Renal cortex interstitium (tissue), 11 donors: ENCODE measurements at regions not wholly inside any gene's neighbourhood (a gene's known extent, or its start where the extent isn't known, plus 50 kb on each side); places are given as distances from the start of the nearest gene placed in this dataset.

Experiments
- DNase-seq, 11 donors: peaks; one replicate each; pipeline ENCODE4 v3.0.0-alpha.2; 2013; ENCODE audit warnings: low read depth in 9 of 11, low spot score in 4 of 11; ENCODE audit errors: extremely low read depth in 1 of 11

DNA sequence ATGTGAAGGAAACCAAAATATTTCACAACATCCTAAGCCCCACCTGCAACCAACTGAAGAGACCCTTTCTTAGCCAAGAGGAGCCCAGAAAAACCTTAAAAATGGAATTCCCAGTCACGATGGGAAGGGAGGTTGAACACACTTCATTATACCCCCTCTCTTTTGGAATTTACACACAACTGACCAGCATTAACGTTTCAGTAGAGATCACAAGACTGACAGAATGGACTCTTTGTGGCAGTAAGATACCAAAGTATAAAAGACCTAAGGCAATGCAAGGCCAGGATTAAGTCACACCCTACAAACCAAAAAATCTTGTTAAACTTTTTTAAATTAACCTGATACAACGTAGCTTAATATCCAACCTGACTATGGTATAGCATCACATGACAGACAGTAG lies 190.9 kb downstream of the OTOR start:
- DNase-seq: no peak

DNA sequence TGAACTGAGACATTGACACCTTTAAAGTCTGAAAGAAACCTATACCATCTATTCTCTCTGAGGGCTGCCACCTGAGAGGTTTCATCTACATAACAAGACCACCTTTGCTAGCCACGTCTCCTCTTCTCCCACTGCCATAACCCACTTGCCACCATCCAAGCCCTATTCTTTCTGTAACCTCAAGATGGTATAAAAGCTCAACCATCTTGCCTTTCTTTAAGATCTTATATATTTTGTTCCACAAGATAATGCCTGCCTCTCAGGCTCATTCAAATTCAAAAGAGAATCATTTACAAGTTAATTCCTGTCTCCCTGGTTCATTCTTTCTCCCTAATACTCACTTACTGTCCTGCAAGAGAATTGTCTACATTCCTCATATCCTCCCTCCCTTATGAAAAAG lies 192.5 kb downstream of the OTOR start:
- DNase-seq: no peak

DNA sequence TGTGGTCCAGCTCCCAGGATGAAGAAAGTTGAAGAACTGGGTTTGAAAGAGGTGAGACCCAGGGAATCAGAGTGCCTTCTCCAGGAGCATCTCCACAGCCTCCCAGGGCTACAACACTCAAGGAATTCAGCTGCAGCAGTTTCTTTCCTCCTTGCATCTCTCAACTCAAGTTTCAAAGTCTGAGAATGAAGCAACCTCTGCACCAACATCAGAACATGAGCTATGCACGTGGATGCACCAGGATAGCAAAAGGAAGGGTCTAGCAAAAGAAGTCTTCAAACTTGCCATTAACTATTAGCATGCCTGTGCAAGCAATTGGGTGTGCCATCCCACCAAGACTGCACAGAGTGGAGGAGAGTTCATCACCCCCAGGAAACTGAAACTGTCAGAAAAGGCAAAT lies 193.9 kb downstream of the OTOR start:
- DNase-seq: no peak

DNA sequence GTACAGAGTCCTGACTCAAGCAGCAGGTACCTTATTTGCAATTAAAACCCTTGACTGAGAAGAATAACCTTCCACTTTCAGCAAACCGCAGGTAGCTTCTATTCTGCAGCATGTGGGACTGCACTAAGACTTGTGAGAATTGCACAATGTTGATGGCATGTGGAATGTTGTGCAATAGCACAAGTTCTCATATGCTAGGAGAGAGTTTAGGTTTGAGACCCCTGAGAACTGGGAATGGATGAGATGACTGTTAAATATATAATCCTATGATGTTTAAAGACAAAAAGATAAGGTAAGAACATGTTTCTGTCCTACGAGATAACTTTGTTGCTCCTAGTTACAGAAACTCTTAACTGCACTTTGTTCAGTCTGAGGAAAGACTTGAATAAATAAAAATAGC lies 194.6 kb downstream of the OTOR start:
- DNase-seq: no peak

DNA sequence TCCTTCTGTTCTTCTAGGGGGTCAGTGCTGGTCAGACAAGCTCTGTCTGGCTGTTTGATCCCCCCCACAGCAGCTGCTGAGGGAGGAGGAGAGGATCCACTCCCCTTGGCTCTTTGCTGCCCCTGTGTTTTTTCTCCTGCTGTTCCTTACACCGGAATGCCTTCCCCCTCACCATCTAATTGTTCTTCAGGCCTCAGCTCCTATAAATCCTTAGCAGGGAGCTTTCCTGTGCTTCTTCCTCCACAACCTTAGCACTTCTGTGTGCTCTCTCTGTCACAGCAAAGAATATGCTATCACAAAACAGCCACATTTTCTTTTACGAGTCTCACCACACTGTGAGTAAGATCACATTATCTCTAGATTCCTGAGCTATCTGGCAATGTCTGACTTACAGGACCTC lies 196.6 kb downstream of the OTOR start:
- DNase-seq: no peak

DNA sequence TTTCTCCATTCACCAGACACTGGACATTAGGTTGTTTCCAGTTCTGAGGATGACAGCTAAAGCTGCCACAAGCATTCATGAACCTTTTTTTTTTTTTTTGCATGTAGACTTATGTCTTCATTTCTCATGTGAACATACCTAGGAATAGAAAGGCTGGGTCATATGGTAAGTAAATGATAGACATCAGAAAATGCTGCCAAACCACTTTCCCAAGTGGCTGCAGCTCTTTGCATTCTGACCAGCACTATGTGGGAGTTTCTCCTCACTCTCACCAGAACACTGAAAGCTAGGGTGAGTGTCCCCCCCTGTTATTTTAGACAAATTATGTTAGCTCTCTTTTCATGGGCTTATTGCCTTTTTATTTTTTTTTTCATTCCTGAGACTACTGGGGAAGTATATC lies 197.5 kb downstream of the OTOR start:
- DNase-seq: no peak

DNA sequence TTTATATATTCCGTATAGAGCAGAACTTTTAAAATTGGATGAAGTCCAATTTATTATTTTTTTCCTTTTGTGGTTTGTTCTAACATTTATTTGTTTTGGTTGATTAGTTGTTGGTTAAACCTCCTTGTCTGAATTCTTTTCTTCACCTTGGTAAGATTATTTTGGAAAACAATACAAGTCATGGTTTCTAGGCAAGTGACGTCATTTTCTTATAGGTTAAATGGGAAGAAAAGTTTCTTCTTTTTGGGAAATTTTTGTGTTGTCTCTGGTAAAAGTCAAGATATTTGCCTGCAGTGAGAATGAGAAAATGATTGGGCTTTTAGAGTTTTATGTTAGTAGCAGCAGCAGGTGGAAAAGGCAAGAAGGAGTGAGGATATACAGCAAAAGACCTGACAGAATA lies 197.9 kb downstream of the OTOR start:
- DNase-seq: no peak

DNA sequence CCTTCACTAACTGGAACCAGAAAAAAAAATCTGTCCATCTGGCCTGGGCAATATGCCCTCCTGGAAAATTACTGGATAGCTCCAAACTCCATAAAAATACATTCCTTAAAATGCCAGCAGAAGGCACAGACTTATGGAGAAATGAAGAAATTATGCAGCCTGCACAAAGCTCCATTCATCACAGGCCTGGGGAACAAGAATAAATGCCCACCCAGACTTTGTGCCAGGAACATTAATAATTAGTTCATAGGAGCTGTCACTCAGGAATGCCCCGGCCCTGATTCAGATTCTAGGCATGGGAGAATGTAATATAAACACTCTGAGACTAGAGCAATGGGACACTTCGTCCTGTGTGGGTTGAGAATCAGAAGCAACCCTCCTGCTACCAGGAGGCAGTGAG lies 199.3 kb downstream of the OTOR start:
- DNase-seq: no peak

DNA sequence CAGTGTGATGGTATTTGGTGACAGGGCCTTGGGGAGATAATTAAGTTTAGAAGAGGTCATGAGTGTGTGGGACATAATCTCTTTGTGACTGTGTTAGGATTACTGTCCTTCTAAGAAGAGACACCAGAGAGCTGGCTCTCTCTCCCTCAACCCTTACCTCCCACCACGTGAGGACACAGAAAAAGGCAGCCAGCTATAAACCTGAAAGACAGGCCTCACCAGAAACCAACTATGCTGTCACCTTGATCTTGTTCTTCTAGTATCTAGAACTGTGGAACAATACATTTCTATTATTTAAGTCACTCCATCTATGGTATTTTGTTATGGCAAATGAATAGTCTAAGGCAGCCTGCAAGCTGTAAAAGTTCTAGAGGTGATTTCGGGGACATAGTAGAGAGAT lies 203.7 kb downstream of the OTOR start:
- DNase-seq: no peak

DNA sequence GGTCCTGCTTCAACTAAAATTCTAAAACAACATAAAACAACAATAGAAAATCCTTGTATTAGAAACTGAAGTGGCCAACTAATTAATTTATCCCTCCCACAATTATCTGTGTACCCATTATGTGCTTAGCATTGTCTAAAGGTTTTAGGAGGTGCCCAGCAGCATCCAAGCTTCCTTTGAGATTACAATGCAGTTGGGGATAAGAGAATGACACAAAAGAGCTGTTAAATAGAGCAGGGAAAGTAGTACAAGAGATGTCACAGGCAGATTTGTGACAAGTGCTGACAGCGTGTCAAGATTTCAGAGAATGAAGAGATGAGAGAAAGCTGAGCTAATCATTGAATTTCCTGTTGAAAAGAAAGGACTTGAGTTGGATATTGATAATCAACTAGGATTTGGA lies 204.8 kb downstream of the OTOR start:
- DNase-seq: no peak

DNA sequence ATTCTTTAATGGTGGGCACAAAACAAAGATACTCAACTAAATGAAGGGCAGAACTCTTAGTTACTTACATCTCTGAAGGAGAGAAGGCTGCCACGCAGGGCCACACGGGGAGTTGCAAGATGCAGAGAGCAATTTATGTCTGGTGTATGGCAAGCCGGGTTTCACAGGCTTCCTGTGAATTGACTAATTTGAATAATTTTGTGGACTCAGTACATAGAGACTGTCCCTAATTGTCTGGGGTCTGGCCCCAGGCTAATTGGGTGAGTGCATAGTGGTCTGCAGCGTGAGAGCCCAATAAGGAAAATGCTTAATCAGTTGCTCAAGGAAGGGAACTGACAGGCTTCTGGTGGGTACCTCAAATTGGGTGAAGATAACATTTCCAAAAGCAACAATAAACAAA lies 205.7 kb downstream of the OTOR start:
- no peak for DNase-seq

DNA sequence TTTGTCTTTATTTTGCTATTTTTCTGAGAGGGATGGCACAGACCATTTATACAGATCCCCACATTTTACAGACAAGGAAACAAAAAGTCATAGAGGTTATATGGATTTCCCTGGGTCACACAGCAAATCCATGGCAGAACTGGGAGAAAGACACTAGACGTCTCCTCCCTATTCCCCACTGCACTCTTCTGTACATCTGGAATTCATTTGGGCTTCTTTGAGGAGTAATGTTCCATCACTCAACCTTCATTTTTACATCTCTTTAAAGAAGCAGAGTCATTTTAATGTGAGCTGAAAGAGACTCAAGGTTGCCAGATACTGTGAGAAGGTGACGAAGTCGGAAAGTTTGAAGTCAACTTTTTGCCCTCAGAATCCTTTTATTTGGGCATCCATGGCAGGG lies 207.3 kb downstream of the OTOR start:
- no peak for DNase-seq

DNA sequence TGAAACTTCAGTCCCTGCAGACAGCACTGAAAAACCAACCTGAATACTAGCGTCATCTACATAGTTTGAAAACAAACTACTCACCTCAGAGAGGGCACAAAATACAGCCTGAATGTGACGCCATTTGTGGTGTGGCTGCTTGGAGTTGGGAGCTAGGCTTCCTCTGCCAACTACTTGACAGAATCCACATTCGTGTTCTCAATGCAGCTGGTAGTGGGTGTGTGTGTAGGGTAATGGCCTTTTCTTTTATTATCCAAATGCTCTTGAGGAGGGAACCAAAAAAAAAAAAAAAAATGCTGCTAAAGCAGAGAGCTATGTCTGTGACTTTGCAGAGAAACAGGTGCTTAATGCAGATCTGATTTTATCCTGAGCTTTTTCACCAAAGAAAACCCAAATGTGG lies 207.8 kb downstream of the OTOR start:
- DNase-seq: no peak

DNA sequence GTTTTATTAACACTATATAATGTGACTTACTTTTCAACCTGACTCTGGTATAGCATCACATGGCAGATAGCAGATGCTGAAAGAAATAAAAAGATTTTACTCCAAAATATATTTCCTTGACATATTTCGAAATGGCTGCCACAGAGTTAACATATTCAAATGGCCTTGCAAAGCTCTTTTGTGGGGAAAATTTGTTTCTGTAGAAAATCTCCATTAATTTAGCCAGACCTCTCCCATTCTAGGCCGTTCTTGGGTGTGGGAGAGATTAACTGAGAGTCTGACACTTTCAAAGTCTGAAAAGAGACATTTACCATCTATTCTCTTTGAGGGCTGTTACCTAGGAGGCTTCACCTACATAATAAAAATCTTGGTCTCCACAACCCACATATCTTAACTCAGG lies 217.2 kb downstream of the OTOR start:
- no peak for DNase-seq

DNA sequence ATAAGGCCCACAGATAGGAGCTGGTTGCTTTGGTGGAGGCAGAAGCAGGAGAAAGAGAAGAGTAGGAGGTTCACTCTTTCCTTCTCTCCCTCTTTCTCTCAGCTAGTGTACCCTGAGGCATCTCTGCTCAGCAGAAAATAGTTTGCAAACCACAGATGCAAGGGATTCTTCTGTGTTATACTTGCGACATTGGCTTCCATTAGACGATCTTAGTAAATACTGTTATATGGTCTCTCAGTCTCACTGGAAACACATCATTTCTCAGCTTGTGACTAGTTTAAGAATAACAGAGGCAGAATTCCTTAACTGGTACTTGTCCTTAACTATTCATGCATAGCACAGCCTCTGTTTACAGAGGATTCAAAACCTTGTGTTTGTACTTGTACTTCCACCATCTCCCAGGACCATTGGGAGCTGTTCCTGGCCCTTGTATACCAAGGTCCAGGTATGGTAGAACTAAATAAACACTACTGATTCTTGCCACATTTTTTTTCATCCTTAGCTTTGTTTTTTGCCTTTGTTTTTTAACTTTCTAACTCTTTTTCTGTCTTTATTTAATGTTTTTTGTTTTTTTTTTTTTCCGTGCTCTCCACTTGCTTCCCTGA lies 218.2 kb downstream of the OTOR start:
- peak in 1 of 11 donors; percentile 8 for DNase-seq

DNA sequence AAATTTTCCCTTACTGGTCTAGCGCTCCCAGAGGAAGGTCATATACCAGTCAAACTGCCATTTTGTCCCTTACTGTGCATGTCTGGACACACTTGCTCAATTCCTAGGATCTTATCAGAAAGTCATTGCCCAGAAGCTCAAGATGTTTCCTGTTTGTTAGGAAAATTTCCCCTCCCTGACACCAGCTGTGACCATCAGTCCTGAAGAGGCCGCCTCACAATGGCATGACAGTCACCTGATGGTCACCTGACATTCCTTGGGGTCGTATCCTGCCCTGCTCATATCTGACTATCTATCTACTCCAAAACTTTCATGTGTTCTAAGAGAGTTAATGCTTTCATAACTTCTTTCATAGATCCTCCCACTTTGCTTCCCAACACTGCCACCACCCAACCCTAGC lies 219.9 kb downstream of the OTOR start:
- no peak for DNase-seq

DNA sequence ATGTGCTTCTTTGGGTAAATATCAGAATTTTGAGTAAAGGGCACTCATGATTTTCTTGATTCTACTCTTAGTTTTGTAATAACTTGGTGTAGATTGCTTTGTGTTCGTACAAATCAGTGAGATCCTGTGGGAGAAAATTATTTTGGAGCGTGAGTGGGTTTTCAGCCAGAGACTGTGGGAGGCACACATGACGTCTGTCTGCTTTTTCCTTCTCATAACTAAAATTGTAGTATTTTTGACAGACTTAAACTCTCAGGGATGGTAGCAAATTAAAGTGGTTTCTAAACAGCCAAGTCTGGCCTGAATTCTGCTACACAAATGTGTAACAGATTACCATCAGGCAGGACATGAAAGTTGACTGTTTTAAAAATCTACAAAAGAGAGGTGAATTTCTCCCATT lies 222.6 kb downstream of the OTOR start:
- no peak for DNase-seq

DNA sequence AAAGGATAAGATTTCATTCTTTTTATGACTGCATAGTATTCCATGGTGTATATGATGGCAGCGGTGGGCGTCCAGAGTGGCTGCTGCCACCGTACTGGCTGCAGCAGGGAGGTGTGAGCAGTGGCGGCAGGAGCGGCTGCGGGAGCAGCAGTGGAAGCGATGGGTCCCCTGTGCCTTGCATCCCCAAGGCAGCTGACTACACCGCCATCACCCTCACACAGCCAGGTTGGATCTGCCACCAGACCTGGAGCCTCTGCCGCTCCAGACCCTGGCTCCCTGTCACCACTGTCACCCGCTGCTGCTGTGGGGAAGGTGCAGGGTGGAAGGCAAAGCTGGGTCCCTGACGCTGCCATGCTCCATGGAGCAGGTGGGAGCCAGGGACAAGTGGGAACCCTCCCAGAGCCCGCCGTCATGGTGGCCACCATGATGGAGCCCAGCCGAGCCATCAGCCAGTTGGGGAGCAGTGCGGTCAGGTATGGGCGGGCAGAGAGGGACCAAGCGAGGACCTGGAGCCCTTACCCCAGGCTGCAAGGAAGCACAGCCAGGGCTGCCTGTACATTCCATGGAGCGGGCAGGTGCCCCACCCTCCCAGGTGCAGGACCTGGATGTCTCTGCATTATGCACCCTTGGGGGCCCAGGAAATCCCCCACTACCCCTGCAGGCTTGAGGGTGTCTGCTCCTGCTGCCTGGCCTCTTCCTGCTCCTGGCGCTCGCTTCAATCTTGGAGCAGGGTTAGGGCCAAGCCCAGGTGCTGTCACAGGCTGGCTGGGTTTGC lies 226.1 kb downstream of the OTOR start:
- no peak for DNase-seq

DNA sequence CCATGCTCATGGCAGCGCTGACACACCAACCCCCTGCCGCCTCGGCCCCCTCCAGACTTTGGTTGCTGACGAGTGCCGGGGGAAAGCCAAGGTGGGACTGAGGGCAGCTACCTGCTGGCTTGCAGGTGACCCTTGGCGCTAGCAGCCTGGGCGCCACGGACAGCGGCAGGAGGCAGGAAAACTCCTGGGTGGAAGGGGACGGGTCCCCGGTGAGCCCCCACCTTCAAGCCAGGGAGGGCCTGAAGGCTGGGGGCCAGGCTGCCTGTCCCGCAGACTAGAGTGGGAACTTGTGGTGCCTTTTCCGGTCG lies 226.7 kb downstream of the OTOR start:
- no peak for DNase-seq

DNA sequence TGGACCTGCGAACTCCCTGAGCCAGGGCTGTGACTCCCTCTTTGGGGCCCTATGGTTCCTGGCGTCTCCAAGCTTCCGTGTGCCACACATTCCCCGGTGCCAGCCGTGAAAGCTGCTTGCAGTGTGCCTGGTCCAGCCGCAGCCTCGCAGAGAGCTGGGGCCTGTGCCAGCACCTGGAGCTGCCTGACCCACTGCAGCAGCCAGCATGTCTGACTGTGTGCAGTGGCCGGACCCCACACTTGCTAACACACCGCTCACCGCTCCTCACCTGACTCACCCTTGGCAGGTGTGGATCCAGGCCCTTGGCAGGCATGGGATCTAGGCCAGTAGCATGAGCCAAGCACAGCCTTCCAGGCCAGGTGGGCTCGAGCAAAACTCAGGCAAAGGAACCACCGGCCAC lies 227.5 kb downstream of the OTOR start:
- DNase-seq: no peak

DNA sequence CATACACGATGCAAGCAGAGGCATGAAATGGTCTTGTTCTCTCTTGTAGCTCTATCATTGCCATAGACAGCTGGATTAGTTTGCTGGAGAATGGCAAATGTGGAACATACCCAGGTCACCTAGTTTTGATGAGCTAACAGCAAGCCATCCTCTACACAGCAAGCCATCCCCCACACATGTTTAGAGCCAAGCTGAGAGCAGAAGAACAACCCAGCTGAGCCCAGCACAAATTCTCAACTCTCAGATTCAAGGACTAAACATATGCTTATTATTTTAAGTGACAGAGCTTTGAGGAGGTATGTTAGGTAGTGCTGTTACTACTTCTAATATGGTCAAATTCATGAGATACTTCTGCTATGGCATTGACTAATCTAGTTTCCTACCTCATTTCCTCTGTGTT lies 230.3 kb downstream of the OTOR start:
- no peak for DNase-seq
